ENCODE measurements at regions not wholly inside any gene's neighbourhood (a gene's known extent, or its start where the extent isn't known, plus 50 kb on each side); places are given as distances from the start of the nearest gene placed in this dataset.

DNA sequence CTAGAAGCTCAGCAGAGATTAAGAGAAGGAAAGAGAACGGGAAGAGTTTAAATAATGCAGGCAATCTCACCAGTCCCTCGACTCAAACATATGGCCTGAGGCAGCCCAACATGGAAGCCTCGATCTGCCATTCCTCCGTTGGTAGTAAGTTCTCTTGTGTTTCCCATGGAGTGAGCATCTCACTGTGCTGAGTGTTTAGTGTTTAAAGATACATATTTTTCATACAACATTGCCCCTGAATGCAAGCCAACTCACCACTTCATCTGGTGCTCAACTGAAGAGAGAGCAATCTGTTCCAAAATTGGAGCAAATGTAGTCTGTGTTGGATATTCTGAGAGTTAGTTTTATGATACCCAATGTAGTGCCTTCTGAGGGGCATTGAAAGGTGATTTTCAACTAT, 171.5 kb upstream of the ATP10B start:
- TF ChIP-seq, protein P1, sequence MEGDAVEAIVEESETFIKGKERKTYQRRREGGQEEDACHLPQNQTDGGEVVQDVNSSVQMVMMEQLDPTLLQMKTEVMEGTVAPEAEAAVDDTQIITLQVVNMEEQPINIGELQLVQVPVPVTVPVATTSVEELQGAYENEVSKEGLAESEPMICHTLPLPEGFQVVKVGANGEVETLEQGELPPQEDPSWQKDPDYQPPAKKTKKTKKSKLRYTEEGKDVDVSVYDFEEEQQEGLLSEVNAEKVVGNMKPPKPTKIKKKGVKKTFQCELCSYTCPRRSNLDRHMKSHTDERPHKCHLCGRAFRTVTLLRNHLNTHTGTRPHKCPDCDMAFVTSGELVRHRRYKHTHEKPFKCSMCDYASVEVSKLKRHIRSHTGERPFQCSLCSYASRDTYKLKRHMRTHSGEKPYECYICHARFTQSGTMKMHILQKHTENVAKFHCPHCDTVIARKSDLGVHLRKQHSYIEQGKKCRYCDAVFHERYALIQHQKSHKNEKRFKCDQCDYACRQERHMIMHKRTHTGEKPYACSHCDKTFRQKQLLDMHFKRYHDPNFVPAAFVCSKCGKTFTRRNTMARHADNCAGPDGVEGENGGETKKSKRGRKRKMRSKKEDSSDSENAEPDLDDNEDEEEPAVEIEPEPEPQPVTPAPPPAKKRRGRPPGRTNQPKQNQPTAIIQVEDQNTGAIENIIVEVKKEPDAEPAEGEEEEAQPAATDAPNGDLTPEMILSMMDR (IDR thresholded peaks at IDR 0.05): no peak
- TF ChIP-seq POLR2A (IDR thresholded peaks at IDR 0.05): no peak

Measured in right lobe of liver (tissue), 4 donors.